C4-2B (cell line): ENCODE measurements at regions not wholly inside any gene's neighbourhood (a gene's known extent, or its start where the extent isn't known, plus 50 kb on each side); places are given as distances from the start of the nearest gene placed in this dataset.

Experiments
- CTCF ChIP-seq: fragments of 450-650 bp; conservative IDR thresholded peaks from 2 replicates; pipeline ENCODE4 v1.5.1; 2017; ENCODE audit warnings: mild to moderate bottlenecking
- ZFX ChIP-seq: fragments of 450-650 bp; IDR thresholded peaks from 2 replicates; pipeline ENCODE4 v1.6.1; 2017

DNA sequence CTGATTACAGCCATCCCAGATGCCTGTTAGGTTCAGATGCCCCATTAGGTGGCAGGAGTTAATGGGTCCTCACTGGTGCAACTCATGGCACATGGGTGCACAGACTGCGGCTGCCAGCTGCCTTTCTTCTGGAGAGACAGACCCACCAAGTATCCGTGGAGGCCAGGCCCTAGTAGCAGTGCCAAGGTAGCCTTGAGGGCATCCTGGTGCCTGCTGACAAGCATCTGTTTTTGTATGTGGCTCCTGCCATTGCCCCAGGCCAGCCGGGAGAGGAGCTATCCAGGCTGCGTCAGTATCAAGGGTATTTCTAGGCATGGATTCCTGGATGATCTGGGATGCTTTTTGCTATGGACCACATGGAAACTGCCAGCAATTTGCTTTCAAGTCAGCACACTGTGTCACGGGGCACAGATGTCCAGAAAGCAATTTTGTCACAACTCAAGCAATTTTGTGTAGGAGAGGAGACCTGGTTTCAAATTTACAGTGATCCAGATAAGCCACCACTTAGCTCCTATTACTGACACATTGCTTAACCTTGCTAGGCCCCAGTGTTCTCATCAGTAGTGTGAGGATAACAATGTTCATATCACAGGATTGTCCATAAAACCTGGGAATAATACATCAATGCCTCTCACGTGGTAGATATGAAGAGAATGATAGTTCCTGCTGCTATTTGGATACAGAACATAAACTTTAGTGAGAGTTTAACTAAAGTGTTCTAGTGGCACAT, 815.1 kb upstream of the RAB6C start:
- TF ChIP-seq CTCF (no peak), ZFX (no peak)
